GM12878 (cell line): ENCODE measurements at regions not wholly inside any gene's neighbourhood (a gene's known extent, or its start where the extent isn't known, plus 50 kb on each side); places are given as distances from the start of the nearest gene placed in this dataset.

Experiments
- BACH1 ChIP-seq: fragments of 450-650 bp; IDR thresholded peaks from 2 replicates; pipeline ENCODE4 v1.6.1; 2017; ENCODE audit warnings: mild to moderate bottlenecking, borderline replicate concordance
- CTCF ChIP-seq, 3 experiments: IDR thresholded peaks in 2 of 3; conservative IDR thresholded peaks in 1 of 3; 2 replicates each; pipeline ENCODE4 v1.5.1; 2011; ENCODE audit warnings: low read depth in 3 of 3, low read length in 3 of 3, mild to moderate bottlenecking in 3 of 3, control low read depth in 2 of 3, moderate library complexity in 2 of 3, inconsistent platforms in 1 of 3, mixed read lengths in 1 of 3; ENCODE audit not compliant: control insufficient read depth in 2 of 3, insufficient read depth in 1 of 3; ENCODE audit errors: extremely low read depth in 1 of 3
- EGR1 ChIP-seq, 2 experiments: IDR thresholded peaks; 1 replicate in 1 of 2; 2 replicates in 1 of 2; pipeline ENCODE4 v1.6.1; 2011 to 2012; ENCODE audit warnings: low read depth in 2 of 2, low read length in 2 of 2, borderline replicate concordance in 1 of 2, mild to moderate bottlenecking in 1 of 2, moderate library complexity in 1 of 2
- EZH2 ChIP-seq: IDR thresholded peaks from 2 replicates; pipeline ENCODE4 v1.6.1; 2012; ENCODE audit warnings: low read depth, mild to moderate bottlenecking, control low read depth, inconsistent platforms, low read length, borderline replicate concordance; ENCODE audit not compliant: control insufficient read depth
- GATAD2B ChIP-seq: fragments of 450-650 bp; conservative IDR thresholded peaks from 2 replicates; pipeline ENCODE4 v1.6.1; 2017; ENCODE audit warnings: low read depth, mild to moderate bottlenecking, moderate library complexity
- HDGF ChIP-seq: fragments of 450-650 bp; IDR thresholded peaks from 2 replicates; pipeline ENCODE4 v1.6.1; 2016; ENCODE audit warnings: antibody characterized with exemption
- POLR2A ChIP-seq: IDR thresholded peaks from 2 replicates; pipeline ENCODE4 v1.6.1; 2011; ENCODE audit warnings: low read depth, mild to moderate bottlenecking, low read length
- ZNF384 ChIP-seq: IDR thresholded peaks from 2 replicates; pipeline ENCODE4 v1.6.1; 2012; ENCODE audit warnings: low read depth, mild to moderate bottlenecking, low read length, improper control_type of control experiment, borderline replicate concordance
- TF ChIP-seq, protein P1 (sequence below): IDR thresholded peaks from 2 replicates; pipeline ENCODE4 v1.6.1; 2012; ENCODE audit warnings: low read depth, low read length, improper control_type of control experiment

GRCh38 chr13:111542530-111543341 is 222.3 kb downstream of the TEX29 start:
- TF ChIP-seq, protein P1, sequence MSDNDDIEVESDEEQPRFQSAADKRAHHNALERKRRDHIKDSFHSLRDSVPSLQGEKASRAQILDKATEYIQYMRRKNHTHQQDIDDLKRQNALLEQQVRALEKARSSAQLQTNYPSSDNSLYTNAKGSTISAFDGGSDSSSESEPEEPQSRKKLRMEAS, result no peak
- TF ChIP-seq ZNF384, result no peak
- no peak for TF ChIP-seq HDGF
- TF ChIP-seq CTCF (IDR thresholded peaks at IDR 0.05 in 2 of 3, conservative IDR thresholded peaks at IDR 0.05 in 1 of 3; ENCODE audit: control insufficient read depth in 2 of 3, extremely low read depth in 1 of 3, insufficient read depth in 1 of 3, low read depth in 3 of 3, low read length in 3 of 3), result no peak
- TF ChIP-seq POLR2A, result no peak
- no peak for TF ChIP-seq GATAD2B
- TF ChIP-seq EZH2, result no peak
- no peak for TF ChIP-seq EGR1 (IDR thresholded peaks at IDR 0.05; ENCODE audit: borderline replicate concordance in 1 of 2, low read depth in 2 of 2, low read length in 2 of 2)
- TF ChIP-seq BACH1, result no peak
